GM21825 (cell line): ENCODE measurements at regions not wholly inside any gene's neighbourhood (a gene's known extent, or its start where the extent isn't known, plus 50 kb on each side); places are given as distances from the start of the nearest gene placed in this dataset.
A peak's percentile ranks its signal among the peaks of the same experiment; 100 is the strongest.

Experiments
- ATAC-seq: cut with Tn5 transposase; IDR thresholded peaks from one replicate; pipeline ENCODE4 v1.9.1; 2021; ENCODE audit warnings: mild to moderate bottlenecking, moderate library complexity; ENCODE audit not compliant: unreplicated experiment

DNA sequence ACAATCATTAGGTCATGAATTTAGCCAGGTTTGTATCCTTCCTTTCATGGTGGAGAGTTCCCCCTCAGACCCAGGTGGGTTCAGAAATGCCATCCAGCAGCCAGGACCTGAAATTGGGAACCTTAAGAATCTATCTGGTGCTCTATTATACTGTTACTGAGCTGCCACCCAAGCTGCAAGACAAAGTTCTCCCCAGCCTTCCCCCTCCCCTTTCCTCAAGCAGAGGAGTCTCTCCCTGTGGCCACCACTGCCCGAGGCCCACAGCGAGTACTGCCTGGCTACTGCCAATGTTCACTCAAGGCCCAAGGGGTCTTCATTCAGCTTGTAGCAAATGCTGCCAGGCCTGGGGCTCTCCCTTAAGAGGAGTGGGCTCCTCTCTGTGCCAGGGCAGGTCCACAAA lies 133.8 kb downstream of the TMEM38B start:
- ATAC-seq, result no peak

DNA sequence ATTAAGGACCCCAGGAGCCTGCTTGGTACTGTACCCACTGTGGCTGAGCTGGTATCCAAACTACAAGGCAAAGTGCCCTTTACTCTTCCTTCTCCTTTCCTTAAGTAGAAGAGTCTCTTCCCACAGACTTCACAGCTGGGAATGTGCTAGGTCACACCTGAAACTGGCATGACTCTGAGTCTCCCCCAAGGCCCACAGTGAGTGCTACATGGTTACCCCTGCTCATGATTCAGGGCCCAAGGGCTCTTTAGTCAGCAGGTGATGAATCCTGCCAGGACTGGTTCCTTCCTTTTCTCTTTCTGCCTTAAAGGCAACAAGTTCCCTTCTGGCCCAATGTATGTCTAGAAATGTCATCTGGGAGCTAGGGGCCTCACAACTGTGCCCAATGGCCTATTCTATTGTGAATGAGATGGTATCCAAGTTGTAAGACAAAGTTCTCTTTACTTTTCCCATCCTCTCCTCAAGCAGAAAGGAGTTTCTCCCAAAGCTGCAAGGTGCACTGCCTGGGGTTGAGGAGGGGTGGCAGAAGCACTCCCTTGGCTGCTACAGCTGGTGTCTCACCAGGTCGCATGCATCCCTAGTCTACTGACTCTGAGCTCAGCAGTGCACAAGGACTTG lies 134.4 kb downstream of the TMEM38B start:
- no peak for ATAC-seq

- ATAC-seq, result no peak
Observed at GRCh38 chr9:105830461-105830860, 136.1 kb downstream of the TMEM38B start.

DNA sequence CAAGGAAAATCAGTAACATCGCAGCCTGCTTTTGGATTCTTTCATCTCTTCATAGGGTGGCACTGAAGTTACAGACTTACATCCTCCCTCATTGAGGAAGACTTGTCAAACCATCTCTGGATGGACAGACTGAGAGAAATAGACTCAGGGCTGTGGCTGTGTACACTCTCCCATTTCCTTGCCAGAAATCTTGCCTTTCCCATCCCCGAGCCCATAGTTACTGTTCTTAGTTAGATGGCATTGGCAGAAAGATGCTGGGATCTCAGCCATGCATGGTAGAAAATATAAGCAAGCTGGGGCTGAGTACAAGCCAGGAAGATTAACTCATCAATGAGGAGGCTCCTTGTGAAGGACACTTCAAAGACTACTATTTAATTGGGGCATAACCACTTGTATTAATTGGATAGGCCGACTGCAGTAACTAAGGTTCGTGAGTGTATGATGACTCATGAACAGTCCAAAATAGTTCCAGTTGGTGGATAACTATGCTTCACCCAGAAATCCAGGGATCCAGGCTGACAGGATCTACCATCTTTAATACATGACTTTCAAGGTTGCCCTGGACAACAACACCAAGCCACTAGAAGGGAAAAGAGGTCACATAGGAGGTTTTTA lies 137.9 kb downstream of the TMEM38B start:
- no peak for ATAC-seq

- ATAC-seq, result no peak
Observed at GRCh38 chr9:105833271-105833975, 139.1 kb downstream of the TMEM38B start.

- ATAC-seq, result no peak
Observed at GRCh38 chr9:105834404-105834803, 140.1 kb downstream of the TMEM38B start.

DNA sequence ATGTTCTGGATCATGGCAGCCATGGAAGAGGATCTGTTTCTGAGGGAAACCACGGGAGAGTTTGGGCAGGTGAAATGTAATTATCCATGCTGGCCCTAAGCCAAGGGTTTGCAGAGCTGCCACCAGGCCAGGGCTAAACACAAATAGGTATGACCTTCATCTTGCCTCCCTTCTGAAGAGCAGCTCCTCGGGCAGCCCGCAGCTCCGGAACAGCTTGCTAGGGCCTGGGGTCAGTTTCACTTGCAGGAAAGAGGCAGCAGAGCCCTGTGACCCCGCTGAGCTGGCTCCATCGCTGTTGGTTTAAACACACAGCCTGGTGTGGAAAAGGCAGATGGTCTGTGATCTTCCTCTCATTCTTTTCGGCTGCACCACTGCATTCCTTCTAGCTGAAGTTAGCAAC lies 141.4 kb downstream of the TMEM38B start:
- ATAC-seq, result no peak

- ATAC-seq, result no peak
Observed at GRCh38 chr9:105836936-105837660, 142.8 kb downstream of the TMEM38B start.

DNA sequence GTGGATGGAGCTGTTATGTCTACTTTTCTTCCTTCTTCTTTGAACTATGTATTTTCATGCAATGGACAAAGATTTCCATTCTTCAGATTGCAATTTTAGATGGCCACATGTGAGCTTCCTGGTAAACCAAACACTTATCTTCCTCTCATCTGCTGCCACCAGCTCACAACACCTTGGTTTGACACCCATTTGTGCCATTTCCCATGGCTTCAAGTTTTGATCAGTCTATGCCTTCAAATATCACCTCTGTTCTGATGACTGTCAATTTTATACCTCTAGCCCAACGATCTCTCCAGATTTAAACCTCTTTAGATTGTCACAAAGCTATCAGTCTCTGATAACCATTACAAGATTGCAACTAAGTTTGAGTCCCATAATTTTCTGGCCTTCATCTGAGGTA lies 147.2 kb downstream of the TMEM38B start:
- ATAC-seq, result no peak

- no peak for ATAC-seq
Observed at GRCh38 chr9:105842023-105842644, 147.8 kb downstream of the TMEM38B start.

DNA sequence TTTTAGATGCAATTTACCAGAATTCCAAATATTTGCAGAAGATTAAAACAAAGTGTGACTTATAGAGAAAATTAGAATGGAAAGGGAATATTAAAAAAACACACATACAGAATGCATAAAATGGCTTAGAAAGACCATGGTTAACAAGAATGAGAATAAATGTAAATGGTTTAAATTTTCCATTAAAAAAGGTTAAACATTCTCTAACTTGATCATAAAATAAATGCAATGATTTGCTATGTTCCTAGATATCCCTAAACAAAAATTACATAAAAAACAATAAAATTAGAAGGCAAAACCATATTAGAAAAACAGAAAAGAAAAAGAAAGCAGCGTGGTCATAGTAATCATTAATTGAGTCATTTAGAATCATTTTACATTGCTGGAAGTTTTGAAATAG lies 152.5 kb downstream of the TMEM38B start:
- no peak for ATAC-seq

- ATAC-seq, result no peak
Observed at GRCh38 chr9:105850852-105851500, 156.6 kb downstream of the TMEM38B start.

- ATAC-seq, result no peak
Observed at GRCh38 chr9:105854026-105854782, 159.9 kb downstream of the TMEM38B start.

DNA sequence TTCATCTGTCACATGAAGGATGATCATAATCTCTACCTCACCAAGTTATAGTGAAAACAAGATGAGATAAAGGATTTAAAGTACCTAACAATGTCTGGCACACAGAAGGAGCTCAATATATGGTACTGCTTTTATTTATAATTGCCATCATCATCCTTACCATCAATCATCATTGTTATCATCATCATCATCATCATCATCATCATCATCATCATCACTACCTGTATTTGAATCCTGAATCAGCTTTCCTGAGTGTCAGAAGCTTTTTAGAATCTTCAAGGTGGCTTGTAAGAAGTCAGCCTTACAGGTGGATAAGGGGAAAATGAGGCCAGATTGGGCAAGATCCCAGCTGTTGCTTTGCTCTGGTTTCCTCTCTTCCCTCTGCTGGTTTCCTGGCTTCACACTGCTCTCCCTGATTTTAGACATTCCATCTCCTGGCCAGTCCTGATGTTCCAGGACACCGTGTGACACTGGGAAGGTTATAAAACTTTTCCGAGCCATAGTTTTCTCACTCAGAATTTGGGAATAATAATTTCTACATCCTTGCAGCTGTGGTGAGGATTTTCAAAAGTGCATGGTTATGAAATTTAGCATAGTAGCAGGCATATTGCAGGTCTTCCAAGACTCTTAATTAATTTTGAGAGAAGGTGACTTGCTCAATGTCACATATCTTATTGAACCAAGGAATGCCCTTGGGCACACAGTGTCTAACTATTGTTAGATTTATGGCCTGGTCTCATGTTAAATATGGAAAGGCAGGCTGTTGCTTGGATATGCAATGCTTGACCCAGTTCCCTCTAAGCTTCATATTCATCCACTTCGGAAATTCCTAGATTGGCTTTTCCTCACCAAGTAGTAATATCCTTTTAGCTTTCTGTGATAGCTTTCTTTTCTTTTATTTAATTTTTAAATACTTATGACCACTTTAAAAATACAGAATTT lies 160.7 kb downstream of the TMEM38B start:
- ATAC-seq, result no peak

- ATAC-seq, result no peak
Observed at GRCh38 chr9:105855987-105856386, 161.6 kb downstream of the TMEM38B start.

DNA sequence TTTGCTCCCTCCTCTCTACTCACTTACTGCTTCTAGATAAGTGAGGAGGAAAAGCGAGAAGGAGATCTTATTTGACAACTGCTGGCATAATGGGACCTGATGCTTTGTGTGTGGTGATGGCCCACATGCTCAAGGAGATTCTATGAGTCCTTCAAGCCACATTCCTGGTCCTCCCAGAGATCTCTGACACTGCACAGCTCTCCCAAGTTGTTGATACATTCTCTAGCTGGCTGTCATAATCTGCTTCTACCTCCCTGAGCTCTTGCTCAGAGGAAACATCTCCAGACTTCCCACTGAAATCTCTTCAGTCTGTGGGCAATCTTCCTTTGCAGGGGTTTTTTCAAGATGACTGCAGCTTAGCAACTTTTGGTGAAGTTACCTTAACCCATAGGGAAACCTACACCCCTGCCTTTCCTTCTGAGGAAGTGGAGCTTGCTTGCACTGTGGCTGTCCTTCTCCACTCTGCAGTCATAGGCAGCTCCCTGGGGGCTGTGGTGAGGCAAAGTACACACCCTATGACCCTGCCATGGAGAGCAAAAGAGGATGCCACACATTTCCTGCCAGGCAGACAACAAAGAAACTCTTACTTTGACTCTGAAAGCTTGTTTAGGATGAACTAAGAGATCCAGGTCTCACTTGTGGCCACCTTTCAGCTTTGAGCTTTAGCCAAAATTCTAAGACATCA lies 163.8 kb downstream of the TMEM38B start:
- ATAC-seq, result peak; percentile 77

DNA sequence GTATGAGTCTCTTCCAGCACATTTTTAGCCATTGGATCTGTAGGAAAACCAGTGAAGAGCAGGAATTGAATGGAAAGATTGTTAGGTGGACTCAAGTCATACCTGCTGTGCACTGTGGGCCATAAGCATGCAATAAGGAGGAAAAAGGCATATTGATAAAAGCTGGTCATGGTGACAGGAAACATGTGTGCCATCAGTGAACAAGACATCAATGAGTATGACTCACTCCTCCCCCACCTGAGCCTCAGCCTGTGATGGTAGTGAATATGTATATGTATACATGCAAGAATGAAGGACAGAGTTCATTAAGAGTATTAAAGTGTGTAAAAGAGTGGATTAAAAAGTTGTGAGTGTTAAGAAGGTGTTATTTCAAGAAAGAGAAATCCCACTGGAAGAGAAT lies 164.5 kb downstream of the TMEM38B start:
- ATAC-seq, result no peak

DNA sequence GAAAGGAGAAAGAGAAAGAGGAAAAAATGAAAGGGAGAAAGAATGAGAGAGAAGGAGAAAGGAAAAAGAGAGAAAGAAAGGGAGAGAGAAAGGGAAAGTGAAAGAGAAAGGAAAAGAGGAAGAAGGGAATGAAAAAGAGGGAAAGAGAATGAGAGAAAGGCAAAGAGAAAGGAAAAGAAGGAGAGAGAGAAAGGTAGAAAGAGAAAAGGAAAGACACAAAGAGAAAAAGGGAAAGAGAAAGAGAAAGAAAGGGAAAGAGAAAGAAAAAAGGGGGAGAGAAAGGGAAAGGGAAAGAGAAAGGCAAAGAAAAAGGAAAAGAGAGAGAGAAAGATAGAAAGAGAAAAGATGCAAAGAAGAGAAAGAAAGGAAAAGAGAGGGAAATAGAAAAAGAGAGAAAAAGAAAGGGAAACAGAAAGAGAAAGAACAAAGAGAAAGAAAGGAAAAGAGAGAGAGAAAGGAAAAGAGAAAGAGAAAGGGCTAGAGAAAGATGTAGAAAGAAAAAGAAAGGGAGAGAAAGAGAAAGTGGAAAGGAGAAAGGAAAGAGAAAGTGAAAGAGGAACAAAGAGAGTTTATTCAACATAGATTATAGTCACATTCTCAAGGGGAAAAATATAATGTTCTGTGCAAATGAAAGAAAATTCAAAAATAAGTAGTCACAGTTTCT lies 165.2 kb downstream of the TMEM38B start:
- no peak for ATAC-seq
